H1 (cell line): ENCODE measurements at regions not wholly inside any gene's neighbourhood (a gene's known extent, or its start where the extent isn't known, plus 50 kb on each side); places are given as distances from the start of the nearest gene placed in this dataset.

Experiments used
- CTCF ChIA-PET: fragments of 300-600 bp; sonication (Branson Sonifier 250); formaldehyde crosslinking; loops from one replicate; lab custom pipeline; 2021; ENCODE audit not compliant: partially characterized antibody; lab: Charles Lee
- POLR2A ChIA-PET: fragments of 300-600 bp; sonication (Branson Sonifier 250); formaldehyde crosslinking; loops from one replicate; lab custom pipeline; 2021; ENCODE audit warnings: inconsistent platforms; ENCODE audit not compliant: partially characterized antibody; lab: Charles Lee
- DNase-seq, 2 experiments: peaks; one replicate each; pipeline versions ENCODE4 v3.0.0 to v3.0.0-alpha.2; 2010 to 2022; ENCODE audit warnings: low spot score in 2 of 2, low read depth in 1 of 2, mixed read lengths in 1 of 2
- FAIRE-seq: peaks from 2 replicates; lab custom pipeline; 2011; peaks lifted over from hg19 to GRCh38; lab: Jason Lieb, UNC
- H2AFZ ChIP-seq: 2 replicates; pipeline ENCODE4 v1.8.1; 2012; ENCODE audit warnings: low read length, inconsistent platforms
- H2AK5ac ChIP-seq: 2 replicates; pipeline ENCODE4 v1.6.1; 2013; ENCODE audit warnings: low read depth, low read length
- H2BK120ac ChIP-seq: replicated peaks from 2 replicates; pipeline ENCODE3; 2013; ENCODE audit warnings: low read depth, low read length, inconsistent platforms
- H2BK12ac ChIP-seq: 2 replicates; pipeline ENCODE4 v1.6.1; 2013; ENCODE audit warnings: low read depth, low read length
- H2BK15ac ChIP-seq: 2 replicates; pipeline ENCODE4 v1.6.1; 2013; ENCODE audit warnings: low read length
- H2BK20ac ChIP-seq: 2 replicates; pipeline ENCODE4 v1.6.1; 2013; ENCODE audit warnings: low read length
- H2BK5ac ChIP-seq: 2 replicates; pipeline ENCODE4 v1.6.1; 2013; ENCODE audit warnings: low read depth, low read length
- H3K14ac ChIP-seq: 2 replicates; pipeline ENCODE4 v1.6.1; 2013; ENCODE audit warnings: inconsistent platforms; ENCODE audit not compliant: insufficient read length
- H3K18ac ChIP-seq: 2 replicates; pipeline ENCODE4 v1.6.1; 2013; ENCODE audit warnings: low read length; ENCODE audit errors: extremely low read depth
- H3K23ac ChIP-seq: 2 replicates; pipeline ENCODE4 v1.6.1; 2013; ENCODE audit warnings: inconsistent platforms; ENCODE audit not compliant: insufficient read length
- H3K23me2 ChIP-seq: 2 replicates; pipeline ENCODE4 v1.6.1; 2013; ENCODE audit warnings: low read depth, low read length
- H3K27ac ChIP-seq: 2 replicates; pipeline ENCODE4 v1.6.1; 2011; ENCODE audit warnings: low read depth, low read length, inconsistent platforms
- H3K27me3 ChIP-seq, 4 experiments: replicated peaks in 1 of 4; 1 replicate in 1 of 4; 2 replicates in 3 of 4; pipeline versions ENCODE4 v1.6.1 to v1.8.1; 2011 to 2013; ENCODE audit warnings: low read length in 3 of 4, mild to moderate bottlenecking in 3 of 4, inconsistent platforms in 2 of 4, mixed read lengths in 2 of 4, moderate library complexity in 1 of 4; ENCODE audit not compliant: control insufficient read depth in 3 of 4, insufficient read depth in 3 of 4; ENCODE audit errors: extremely low read depth in 1 of 4
- H3K36me3 ChIP-seq, 4 experiments: 2 replicates each; pipeline versions ENCODE4 v1.6.1 to v1.8.1; 2011 to 2013; ENCODE audit warnings: mild to moderate bottlenecking in 4 of 4, low read length in 3 of 4, moderate library complexity in 2 of 4, control low read depth in 1 of 4, inconsistent platforms in 1 of 4; ENCODE audit not compliant: insufficient read depth in 4 of 4, control insufficient read depth in 2 of 4
- H3K4ac ChIP-seq: replicated peaks from 2 replicates; pipeline ENCODE3; 2013; ENCODE audit warnings: low read length, low read depth, mixed read lengths, inconsistent platforms; ENCODE audit not compliant: insufficient read length
- H3K4me1 ChIP-seq, 4 experiments: replicated peaks in 1 of 4; 1 replicate in 1 of 4; 2 replicates in 3 of 4; pipeline versions ENCODE4 v1.6.1 to v1.8.1; 2011 to 2013; ENCODE audit warnings: low read length in 3 of 4, inconsistent platforms in 2 of 4, mixed read lengths in 1 of 4; ENCODE audit not compliant: insufficient read depth in 4 of 4, control insufficient read depth in 3 of 4
- H3K4me2 ChIP-seq, 2 experiments: 2 replicates each; pipeline versions ENCODE4 v1.6.1 to v1.8.1; 2011 to 2013; ENCODE audit warnings: low read depth in 2 of 2, low read length in 2 of 2, control low read depth in 1 of 2, inconsistent platforms in 1 of 2, mild to moderate bottlenecking in 1 of 2; ENCODE audit not compliant: insufficient read depth in 1 of 2
- H3K4me3 ChIP-seq, 4 experiments: fragments of 200-600, 300-600 bp in 1 of 4; sonication (generic), shearing (Covaris generic), sonication (Bioruptor Twin) in 1 of 4; 2 replicates each; pipeline versions ENCODE4 v1.5.1 to v1.8.1; 2011 to 2016; ENCODE audit warnings: low read length in 4 of 4, low read depth in 3 of 4, control low read depth in 2 of 4, inconsistent platforms in 2 of 4, mild to moderate bottlenecking in 2 of 4, mixed read lengths in 1 of 4, moderate library complexity in 1 of 4; ENCODE audit not compliant: insufficient read depth in 2 of 4; ENCODE audit errors: extremely low read depth in 1 of 4
- H3K56ac ChIP-seq: replicated peaks from 2 replicates; pipeline ENCODE3; 2013; ENCODE audit warnings: low read depth, mild to moderate bottlenecking, mixed read lengths, low read length, inconsistent platforms; ENCODE audit not compliant: insufficient read length
- H3K79me1 ChIP-seq: 2 replicates; pipeline ENCODE4 v1.6.1; 2013; ENCODE audit warnings: low read depth, low read length, control low read depth
- H3K79me2 ChIP-seq, 2 experiments: 2 replicates each; pipeline versions ENCODE4 v1.6.1 to v1.8.1; 2012 to 2013; ENCODE audit warnings: low read length in 2 of 2, mild to moderate bottlenecking in 2 of 2, inconsistent platforms in 1 of 2; ENCODE audit not compliant: insufficient read depth in 2 of 2, control insufficient read depth in 1 of 2
- H3K9ac ChIP-seq, 4 experiments: replicated peaks in 1 of 4; 1 replicate in 1 of 4; 2 replicates in 3 of 4; pipeline versions ENCODE4 v1.6.1 to v1.8.1; 2011 to 2013; ENCODE audit warnings: low read depth in 3 of 4, low read length in 3 of 4, control low read depth in 2 of 4, mild to moderate bottlenecking in 2 of 4, moderate library complexity in 2 of 4, inconsistent platforms in 1 of 4; ENCODE audit errors: extremely low read depth in 1 of 4
- H3K9me3 ChIP-seq, 2 experiments: 2 replicates each; pipeline versions ENCODE4 v1.6.1 to v1.8.1; 2012 to 2013; ENCODE audit warnings: mild to moderate bottlenecking in 2 of 2, moderate library complexity in 2 of 2, control low read depth in 1 of 2, inconsistent platforms in 1 of 2, low read depth in 1 of 2, low read length in 1 of 2, mixed read lengths in 1 of 2; ENCODE audit not compliant: insufficient read depth in 2 of 2
- H4K20me1 ChIP-seq, 2 experiments: replicated peaks in 1 of 2; 2 replicates each; pipeline versions ENCODE3 to v1.8.1; 2011 to 2013; ENCODE audit warnings: inconsistent platforms in 2 of 2, low read length in 2 of 2, mild to moderate bottlenecking in 1 of 2; ENCODE audit not compliant: insufficient read depth in 2 of 2, control insufficient read depth in 1 of 2
- H4K5ac ChIP-seq: 2 replicates; pipeline ENCODE4 v1.6.1; 2013; ENCODE audit warnings: low read length, low read depth, mixed read lengths, inconsistent platforms; ENCODE audit not compliant: insufficient read length
- H4K8ac ChIP-seq: 2 replicates; pipeline ENCODE4 v1.8.0; 2013; ENCODE audit warnings: mild to moderate bottlenecking, moderate library complexity, low read length, inconsistent platforms; ENCODE audit not compliant: insufficient read depth; ENCODE audit errors: extremely low read depth
- H4K91ac ChIP-seq: replicated peaks from 2 replicates; pipeline ENCODE3; 2013; ENCODE audit warnings: low read length, mixed read lengths, inconsistent platforms; ENCODE audit not compliant: insufficient read length
- ATF2 ChIP-seq: IDR thresholded peaks from 2 replicates; pipeline ENCODE4 v1.6.1; 2012; ENCODE audit warnings: low read length, inconsistent platforms
- KDM4A ChIP-seq: IDR thresholded peaks from one replicate; pipeline ENCODE4 v1.7.1; 2012; ENCODE audit warnings: low read depth, mild to moderate bottlenecking, moderate library complexity, low read length, inconsistent platforms; ENCODE audit not compliant: severe bottlenecking
- RFX5 ChIP-seq: IDR thresholded peaks from 2 replicates; pipeline ENCODE4 v1.6.1; 2011; ENCODE audit warnings: low read depth, low read length, improper control_type of control experiment, borderline replicate concordance
- SIN3A ChIP-seq, 2 experiments: IDR thresholded peaks in 1 of 2; conservative IDR thresholded peaks in 1 of 2; 2 replicates each; pipeline ENCODE4 v1.6.1; 2011 to 2012; ENCODE audit warnings: low read length in 2 of 2, improper control_type of control experiment in 1 of 2, low read depth in 1 of 2, mild to moderate bottlenecking in 1 of 2
- WGBS, 2 experiments: shearing (Covaris generic) in 1 of 2; methylation state at CpG; one replicate each; pipeline versions ENCODE4 v1.1.6 to v1.1.7; 2013 to 2015; ENCODE audit warnings: low lambda C conversion rate in 2 of 2, mixed read lengths in 2 of 2, inconsistent platforms in 1 of 2, low coverage in 1 of 2, missing lambda C conversion rate in 1 of 2; ENCODE audit not compliant: insufficient replicate concordance in 2 of 2, insufficient coverage in 1 of 2, insufficient read length in 1 of 2; ENCODE audit errors: extremely low coverage in 1 of 2, missing lambda C conversion rate in 1 of 2; 5-methylcytosine and 5-hydroxymethylcytosine counted together

- Histone ChIP-seq H3K4ac (no peak overlapping the region), H3K23me2 (no peaks in the 10 kb centered on the region), H3K9ac (no peak overlapping the region), H2BK5ac (no peak overlapping the region), H2AFZ (no peak overlapping the region), H3K18ac (no peak overlapping the region), H3K27me3 (no peaks in the 10 kb centered on the region), H4K91ac (no peak overlapping the region), H3K36me3 (no peaks in the 10 kb centered on the region), H4K20me1 (no peaks in the 10 kb centered on the region), H2BK120ac (no peak overlapping the region), H3K4me2 (no peak overlapping the region), H3K23ac (no peak overlapping the region), H3K4me1 (peaks cover 0 to 7% (median 3%) of the 10 kb centered on the region in 4 experiments; a peak in 4 of 7 replicates), H3K9me3 (no peaks in the 10 kb centered on the region), H3K79me1 (no peaks in the 10 kb centered on the region), H2BK15ac (no peak overlapping the region), H3K27ac (no peak overlapping the region)
- FAIRE-seq (no peak), DNase-seq (no peak)
- POLR2A ChIA-PET: no interaction called here
- 94% methylated on average over 4 of the region's 4 CpGs; no CpG with 5 or more reads in 1 of the 2 experiments for WGBS, 2 experiments
- TF ChIP-seq SIN3A (conservative IDR thresholded peaks at IDR 0.05 in 1 of 2, IDR thresholded peaks at IDR 0.05 in 1 of 2; ENCODE audit: low read depth in 1 of 2, low read length in 2 of 2): no peak
- TF ChIP-seq KDM4A: no peak
- no peak for TF ChIP-seq RFX5
- no peak for TF ChIP-seq ATF2
- TF ChIP-seq, all 59 proteins: peak for 0
- Histone ChIP-seq H2BK12ac (no peak overlapping the region), H3K56ac (no peak overlapping the region), H3K4me3 (no peak overlapping the region), H3K14ac (no peak overlapping the region), H4K8ac (no peak overlapping the region), H2AK5ac (no peak overlapping the region), H2BK20ac (no peak overlapping the region), H3K79me2 (no peaks in the 10 kb centered on the region), H4K5ac (no peak overlapping the region)
- CTCF ChIA-PET: interaction anchor here (0.6 to 1.8 kb wide), 4 partner anchors 9 to 670 kb away, joined by 3 to 5 read pairs (median 4); no protein-coding TSS in a partner anchor
Observed at GRCh38 chr2:7444626-7445025, 527.4 kb downstream of the RNF144A start.
